GM21619 (cell line): ENCODE measurements at regions not wholly inside any gene's neighbourhood (a gene's known extent, or its start where the extent isn't known, plus 50 kb on each side); places are given as distances from the start of the nearest gene placed in this dataset.
"Not testable (repeated sequence)": the region's sequence is repeated elsewhere in the genome, so short reads cannot be mapped to it uniquely, and the experiment has no call there.

Experiments
- ATAC-seq: cut with Tn5 transposase; IDR thresholded peaks from one replicate; pipeline ENCODE4 v1.9.1; 2021; ENCODE audit not compliant: unreplicated experiment

GRCh38 chr10:94123258-94123995, 129.7 kb downstream of the PLCE1 start:
- ATAC-seq, result no peak

GRCh38 chr10:94124147-94124546, 130.4 kb downstream of the PLCE1 start:
- not testable (repeated sequence) for ATAC-seq

DNA sequence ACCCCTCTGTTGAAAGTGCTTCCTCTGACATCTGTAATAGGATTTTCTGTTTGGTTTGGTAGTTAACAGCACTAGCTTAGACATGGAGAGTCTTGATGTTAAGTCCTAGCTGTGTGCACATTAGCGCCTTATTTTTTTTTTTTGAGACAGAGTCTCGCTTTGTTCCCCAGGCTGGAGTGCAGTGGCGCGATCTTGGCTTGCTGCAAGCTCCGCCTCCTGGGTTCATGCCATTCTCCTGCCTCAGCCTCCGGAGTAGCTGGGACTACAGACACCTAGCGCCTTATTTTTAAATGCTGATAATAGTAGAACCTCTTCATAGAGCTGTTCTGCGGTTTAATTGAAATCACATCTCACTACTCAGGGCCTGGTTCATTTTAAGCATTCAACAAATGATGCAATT, 131.5 kb downstream of the PLCE1 start:
- not testable (repeated sequence) for ATAC-seq

DNA sequence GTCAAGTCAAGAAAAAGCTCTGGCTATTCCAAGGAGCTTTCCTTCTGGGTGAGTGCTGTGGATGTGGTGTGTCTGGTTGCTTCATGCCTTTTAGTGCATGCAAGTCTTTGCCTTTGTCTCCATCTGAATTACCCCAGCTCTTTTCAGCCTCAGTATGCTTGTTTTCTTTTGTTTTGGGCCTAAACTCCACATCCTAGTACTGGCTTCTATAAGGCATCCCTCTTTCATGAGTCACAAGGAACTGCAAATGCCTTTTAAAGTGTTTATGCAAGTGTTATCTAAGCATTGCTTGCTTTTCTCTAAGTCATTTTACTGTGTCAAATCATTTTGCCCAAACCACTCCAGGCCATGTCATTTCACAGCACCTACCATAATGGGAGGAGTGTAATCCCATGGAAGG, 132.1 kb downstream of the PLCE1 start:
- ATAC-seq, result no peak

- no peak for ATAC-seq
Measured at GRCh38 chr10:94129393-94130130, 135.8 kb downstream of the PLCE1 start.

DNA sequence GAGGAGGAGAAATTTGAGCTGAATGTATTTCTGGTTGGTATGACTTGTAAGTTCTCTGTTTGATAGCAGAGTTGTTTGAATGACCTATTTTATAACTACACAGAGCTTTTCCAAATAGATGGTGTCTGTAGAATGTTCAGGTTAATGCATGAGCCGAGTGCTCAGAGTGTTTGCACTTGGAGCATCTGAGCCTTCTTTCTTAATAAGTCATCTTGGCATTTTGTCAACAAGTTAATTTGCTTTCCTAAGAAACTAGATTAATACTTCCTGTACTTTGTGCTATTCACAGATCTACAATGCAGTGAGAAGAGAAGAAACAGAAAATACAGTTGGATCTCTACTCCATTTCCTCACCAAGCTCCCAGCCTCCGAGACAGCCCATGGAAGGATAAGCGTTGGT, 138.2 kb downstream of the PLCE1 start:
- ATAC-seq, result no peak

- no peak for ATAC-seq
Measured at GRCh38 chr10:94133239-94133638, 139.5 kb downstream of the PLCE1 start.

GRCh38 chr10:94137747-94138146, 144.0 kb downstream of the PLCE1 start:
- ATAC-seq, result no peak

DNA sequence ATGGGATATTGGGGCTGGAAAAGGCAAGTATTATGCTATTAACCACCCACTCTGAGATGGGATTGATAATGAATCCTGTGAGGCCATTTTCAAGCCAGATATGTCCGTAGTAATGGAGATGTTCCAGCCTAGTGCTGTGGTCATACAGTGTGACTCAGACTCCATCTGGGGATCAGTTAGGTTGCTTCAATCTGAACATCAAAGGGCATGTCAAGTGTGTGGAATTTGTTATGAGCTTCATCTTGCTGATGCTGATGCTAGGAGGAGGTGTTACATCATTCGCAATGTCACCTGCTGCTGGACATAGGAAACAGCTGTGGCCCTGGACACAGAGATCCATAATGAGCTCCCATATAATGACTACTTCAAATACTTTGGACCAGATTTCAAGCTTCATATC, 144.7 kb downstream of the PLCE1 start:
- no peak for ATAC-seq

- ATAC-seq, result no peak
Measured at GRCh38 chr10:94143261-94143660, 149.5 kb downstream of the PLCE1 start.

GRCh38 chr10:94146313-94146712, 152.6 kb downstream of the PLCE1 start:
- no peak for ATAC-seq

DNA sequence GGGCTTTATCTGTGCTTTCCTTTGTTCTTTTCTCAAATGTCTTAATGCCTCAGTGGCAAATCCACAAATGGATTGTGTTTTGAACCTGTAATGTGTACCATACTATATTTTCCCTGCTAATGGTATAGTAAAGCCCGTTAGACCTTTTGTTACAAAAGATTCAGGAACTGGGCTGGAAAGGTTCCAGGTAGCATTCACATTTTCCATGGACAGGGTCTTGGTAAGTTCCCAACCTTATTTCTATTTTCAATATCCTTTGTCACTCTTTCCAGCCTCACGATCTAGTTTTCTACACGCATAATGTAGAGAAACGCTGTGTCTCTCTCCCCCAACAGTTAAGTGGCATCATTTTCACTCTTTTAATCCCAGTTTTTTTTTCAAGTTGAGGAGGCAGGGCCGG, 153.0 kb downstream of the PLCE1 start:
- no peak for ATAC-seq

GRCh38 chr10:94149702-94150101, 156.0 kb downstream of the PLCE1 start:
- no peak for ATAC-seq

- ATAC-seq, result no peak
Measured at GRCh38 chr10:94150541-94151184, 156.9 kb downstream of the PLCE1 start.

DNA sequence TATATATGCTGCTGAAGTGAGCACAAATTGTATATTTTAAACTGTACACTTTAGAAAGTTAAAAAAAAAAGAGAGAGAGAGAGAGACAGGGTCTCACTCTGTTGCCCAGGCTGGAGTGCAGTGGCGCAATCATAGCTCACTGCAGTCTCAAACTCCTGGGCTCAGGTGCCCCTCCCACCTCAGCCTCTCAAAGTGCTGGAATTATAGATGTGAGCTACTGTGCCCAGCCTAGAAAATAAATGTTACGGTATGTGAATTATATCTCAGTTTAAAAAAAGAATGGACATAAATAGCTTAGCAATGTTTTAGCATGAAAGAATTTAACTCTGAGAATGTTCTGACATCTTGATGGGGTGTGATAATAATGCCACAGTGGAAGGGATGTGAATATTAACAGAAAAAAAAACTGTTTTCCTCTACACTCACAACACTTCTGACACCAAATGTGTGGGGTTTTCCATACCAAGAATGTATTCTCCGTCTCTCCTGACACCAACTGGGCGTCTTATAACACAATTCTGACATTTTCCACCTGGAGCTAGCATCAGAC, 162.1 kb downstream of the PLCE1 start:
- no peak for ATAC-seq

- ATAC-seq, result no peak
Measured at GRCh38 chr10:94156453-94156852, 162.7 kb downstream of the PLCE1 start.

- not testable (repeated sequence) for ATAC-seq
Measured at GRCh38 chr10:94165158-94165611, 171.5 kb downstream of the PLCE1 start.

- ATAC-seq, result no peak
Measured at GRCh38 chr10:94172332-94172731, 178.6 kb downstream of the PLCE1 start.

DNA sequence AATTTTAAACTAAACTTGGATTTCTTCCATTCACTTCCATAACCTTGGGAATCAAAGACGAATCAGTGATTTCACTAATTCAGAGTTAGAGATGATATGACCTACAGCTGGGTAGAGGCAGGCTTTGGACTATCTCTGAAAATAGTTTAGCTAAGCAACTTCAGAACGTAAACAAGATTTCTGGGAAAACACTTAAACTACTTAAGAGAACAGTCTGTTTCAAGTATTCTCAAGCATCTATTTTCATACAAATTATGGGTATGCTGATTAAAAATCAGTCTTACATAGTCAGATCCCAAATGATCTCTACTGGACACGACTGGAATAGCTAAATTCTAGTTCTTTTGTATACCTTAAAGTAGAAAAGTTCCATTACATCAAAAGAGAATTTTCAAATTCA, 179.9 kb downstream of the PLCE1 start:
- no peak for ATAC-seq

DNA sequence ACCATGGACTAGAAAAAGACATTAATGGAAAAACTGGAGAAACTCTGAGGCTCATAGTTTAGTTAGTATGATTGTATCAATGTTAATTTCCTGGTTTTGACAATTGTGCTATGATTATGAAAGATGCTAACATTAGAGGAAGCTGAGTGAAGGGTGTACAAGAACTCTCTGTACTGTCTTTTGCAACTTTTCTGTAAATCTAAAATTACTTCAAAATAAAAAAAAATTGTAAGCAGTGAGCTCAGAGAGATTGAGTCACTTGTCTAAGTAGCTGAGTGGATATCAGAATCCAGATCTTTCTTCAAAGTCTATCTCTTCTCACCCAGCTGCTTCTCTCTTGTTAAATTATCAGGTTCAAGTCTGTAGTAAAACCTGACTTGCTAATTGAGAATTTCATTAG, 181.1 kb downstream of the PLCE1 start:
- ATAC-seq, result no peak

GRCh38 chr10:94178475-94179253, 184.1 kb downstream of the NOC3L start:
- no peak for ATAC-seq
